Neural cell (in vitro differentiated cells): ENCODE measurements at regions not wholly inside any gene's neighbourhood (a gene's known extent, or its start where the extent isn't known, plus 50 kb on each side); places are given as distances from the start of the nearest gene placed in this dataset.

Experiments used
- EP300 ChIP-seq: fragments of 450-650 bp; conservative IDR thresholded peaks from 2 replicates; pipeline ENCODE4 v1.6.1; 2014; ENCODE audit warnings: antibody characterized with exemption, mild to moderate bottlenecking, moderate library complexity; ENCODE audit not compliant: poor library complexity, severe bottlenecking
- EZH2 ChIP-seq: fragments of 200-600, 300-800 bp; shearing (Covaris generic), sonication (generic); IDR thresholded peaks from 2 replicates; pipeline ENCODE4 v1.6.1; 2014; ENCODE audit warnings: antibody characterized with exemption, low read length, borderline replicate concordance, mild to moderate bottlenecking; ENCODE audit not compliant: insufficient read depth, poor library complexity, severe bottlenecking
- POLR2AphosphoS5 ChIP-seq: IDR thresholded peaks from 2 replicates; pipeline ENCODE4 v1.6.1; 2012
- RAD21 ChIP-seq: fragments of 450-650 bp; conservative IDR thresholded peaks from 2 replicates; pipeline ENCODE4 v1.6.1; 2014; ENCODE audit warnings: antibody characterized with exemption, mild to moderate bottlenecking, moderate library complexity
- TAF1 ChIP-seq: IDR thresholded peaks from 2 replicates; pipeline ENCODE4 v1.6.1; 2012; ENCODE audit warnings: low read depth
- TF ChIP-seq, protein P1 (sequence below): fragments of 450-650 bp; IDR thresholded peaks from 2 replicates; pipeline ENCODE4 v1.5.1; 2014; ENCODE audit warnings: antibody characterized with exemption, mild to moderate bottlenecking, moderate library complexity; ENCODE audit not compliant: poor library complexity, severe bottlenecking

DNA sequence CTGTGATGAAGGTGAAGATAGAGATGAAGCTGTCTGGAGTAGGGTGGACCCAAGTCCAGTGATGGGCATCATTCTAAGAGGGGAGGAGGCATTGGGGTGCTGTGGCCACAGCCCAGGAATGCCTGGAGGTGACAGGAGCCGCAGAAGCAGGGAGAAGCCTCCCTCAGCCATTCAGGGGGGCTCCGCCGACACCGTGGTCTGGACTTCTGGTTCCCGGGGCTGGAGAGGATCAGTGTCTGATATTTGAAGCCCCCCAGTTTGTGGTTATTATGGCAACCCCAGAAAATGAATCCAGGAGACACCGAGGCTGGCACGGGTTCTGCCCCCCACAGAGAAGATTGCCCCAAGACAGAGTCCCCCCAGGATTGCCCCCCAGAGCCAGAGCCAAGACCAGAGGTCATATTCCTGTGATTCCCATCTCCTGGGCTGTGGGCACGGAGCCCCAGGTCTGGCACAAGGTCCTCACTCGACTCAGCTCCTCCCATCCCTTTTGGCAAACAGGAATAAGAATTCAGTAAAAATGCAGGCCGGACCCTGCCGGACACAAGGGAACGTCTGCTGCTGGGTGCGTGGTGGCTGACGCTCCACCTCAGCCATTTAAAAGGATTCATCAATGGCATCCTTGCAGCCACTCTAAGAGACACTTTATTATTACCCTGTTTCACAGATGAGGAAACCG lies 116.6 kb downstream of the CPZ start:
- TF ChIP-seq, protein P1, sequence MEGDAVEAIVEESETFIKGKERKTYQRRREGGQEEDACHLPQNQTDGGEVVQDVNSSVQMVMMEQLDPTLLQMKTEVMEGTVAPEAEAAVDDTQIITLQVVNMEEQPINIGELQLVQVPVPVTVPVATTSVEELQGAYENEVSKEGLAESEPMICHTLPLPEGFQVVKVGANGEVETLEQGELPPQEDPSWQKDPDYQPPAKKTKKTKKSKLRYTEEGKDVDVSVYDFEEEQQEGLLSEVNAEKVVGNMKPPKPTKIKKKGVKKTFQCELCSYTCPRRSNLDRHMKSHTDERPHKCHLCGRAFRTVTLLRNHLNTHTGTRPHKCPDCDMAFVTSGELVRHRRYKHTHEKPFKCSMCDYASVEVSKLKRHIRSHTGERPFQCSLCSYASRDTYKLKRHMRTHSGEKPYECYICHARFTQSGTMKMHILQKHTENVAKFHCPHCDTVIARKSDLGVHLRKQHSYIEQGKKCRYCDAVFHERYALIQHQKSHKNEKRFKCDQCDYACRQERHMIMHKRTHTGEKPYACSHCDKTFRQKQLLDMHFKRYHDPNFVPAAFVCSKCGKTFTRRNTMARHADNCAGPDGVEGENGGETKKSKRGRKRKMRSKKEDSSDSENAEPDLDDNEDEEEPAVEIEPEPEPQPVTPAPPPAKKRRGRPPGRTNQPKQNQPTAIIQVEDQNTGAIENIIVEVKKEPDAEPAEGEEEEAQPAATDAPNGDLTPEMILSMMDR: no peak
- no peak for TF ChIP-seq TAF1
- TF ChIP-seq EZH2: no peak
- TF ChIP-seq POLR2AphosphoS5: no peak
- TF ChIP-seq EP300: no peak
- TF ChIP-seq RAD21: no peak
